ENCODE measurements at regions not wholly inside any gene's neighbourhood (a gene's known extent, or its start where the extent isn't known, plus 50 kb on each side); places are given as distances from the start of the nearest gene placed in this dataset.
"Not testable (repeated sequence)": the region's sequence is repeated elsewhere in the genome, so short reads cannot be mapped to it uniquely, and the experiment has no call there.

GRCh38 chr13:80083081-80083852, 257.7 kb downstream of the SPRY2 start:
- peak; percentile 52 for DNase-seq (ENCODE audit: low read depth, low spot score)

GRCh38 chr13:80082396-80083080, 258.4 kb downstream of the SPRY2 start:
- no peak for DNase-seq (ENCODE audit: low read depth, low spot score)

- DNase-seq (ENCODE audit: low read depth, low spot score): no peak
Measured at GRCh38 chr13:80074811-80075210, 266.1 kb downstream of the SPRY2 start.

- no peak for DNase-seq (ENCODE audit: low read depth, low spot score)
Measured at GRCh38 chr13:80074143-80074752, 266.7 kb downstream of the SPRY2 start.

GRCh38 chr13:80072231-80072630, 268.7 kb downstream of the SPRY2 start:
- no peak for DNase-seq (ENCODE audit: low read depth, low spot score)

- no peak for DNase-seq (ENCODE audit: low read depth, low spot score)
Measured at GRCh38 chr13:80070024-80070703, 270.8 kb downstream of the SPRY2 start.

- DNase-seq (ENCODE audit: low read depth, low spot score): no peak
Measured at GRCh38 chr13:80069374-80069773, 271.6 kb downstream of the SPRY2 start.

GRCh38 chr13:80065996-80066395, 274.9 kb downstream of the SPRY2 start:
- no peak for DNase-seq (ENCODE audit: low read depth, low spot score)

- DNase-seq (ENCODE audit: low read depth, low spot score): not testable (repeated sequence)
Measured at GRCh38 chr13:80062416-80062815, 278.5 kb downstream of the SPRY2 start.

GRCh38 chr13:80059789-80060188, 281.1 kb downstream of the SPRY2 start:
- DNase-seq (ENCODE audit: low read depth, low spot score): no peak

GRCh38 chr13:80058626-80059025, 282.3 kb downstream of the SPRY2 start:
- no peak for DNase-seq (ENCODE audit: low read depth, low spot score)

- DNase-seq (ENCODE audit: low read depth, low spot score): no peak
Measured at GRCh38 chr13:80055847-80056246, 285.1 kb downstream of the SPRY2 start.

GRCh38 chr13:80054806-80055205, 286.1 kb downstream of the SPRY2 start:
- no peak for DNase-seq (ENCODE audit: low read depth, low spot score)

GRCh38 chr13:80052286-80052685, 288.6 kb downstream of the SPRY2 start:
- DNase-seq (ENCODE audit: low read depth, low spot score): no peak

GRCh38 chr13:80050252-80050651, 290.7 kb downstream of the SPRY2 start:
- DNase-seq (ENCODE audit: low read depth, low spot score): no peak

GRCh38 chr13:80048802-80049201, 292.1 kb downstream of the SPRY2 start:
- peak; percentile 92 for DNase-seq (ENCODE audit: low read depth, low spot score)

- no peak for DNase-seq (ENCODE audit: low read depth, low spot score)
Measured at GRCh38 chr13:80048030-80048429, 292.9 kb downstream of the SPRY2 start.

GRCh38 chr13:80047406-80047805, 293.5 kb downstream of the SPRY2 start:
- DNase-seq (ENCODE audit: low read depth, low spot score): no peak

GRCh38 chr13:80040981-80041317, 300.0 kb downstream of the SPRY2 start:
- DNase-seq (ENCODE audit: low read depth, low spot score): no peak

GRCh38 chr13:80040196-80040980, 300.5 kb downstream of the SPRY2 start:
- peak; percentile 36 for DNase-seq (ENCODE audit: low read depth, low spot score)

GRCh38 chr13:80039000-80039399, 301.9 kb downstream of the SPRY2 start:
- DNase-seq (ENCODE audit: low read depth, low spot score): no peak

All from smooth muscle cell of the brain vasculature (primary cell).